C4-2B (cell line): ENCODE measurements at regions not wholly inside any gene's neighbourhood (a gene's known extent, or its start where the extent isn't known, plus 50 kb on each side); places are given as distances from the start of the nearest gene placed in this dataset.

Experiments used
- H3K27ac ChIP-seq: fragments of 450-650 bp; 2 replicates; pipeline ENCODE4 v1.5.1; 2017
- ZFX ChIP-seq: fragments of 450-650 bp; IDR thresholded peaks from 2 replicates; pipeline ENCODE4 v1.6.1; 2017
- TF ChIP-seq, protein P1 (sequence below): fragments of 450-650 bp; conservative IDR thresholded peaks from 2 replicates; pipeline ENCODE4 v1.5.1; 2017; ENCODE audit warnings: mild to moderate bottlenecking

DNA sequence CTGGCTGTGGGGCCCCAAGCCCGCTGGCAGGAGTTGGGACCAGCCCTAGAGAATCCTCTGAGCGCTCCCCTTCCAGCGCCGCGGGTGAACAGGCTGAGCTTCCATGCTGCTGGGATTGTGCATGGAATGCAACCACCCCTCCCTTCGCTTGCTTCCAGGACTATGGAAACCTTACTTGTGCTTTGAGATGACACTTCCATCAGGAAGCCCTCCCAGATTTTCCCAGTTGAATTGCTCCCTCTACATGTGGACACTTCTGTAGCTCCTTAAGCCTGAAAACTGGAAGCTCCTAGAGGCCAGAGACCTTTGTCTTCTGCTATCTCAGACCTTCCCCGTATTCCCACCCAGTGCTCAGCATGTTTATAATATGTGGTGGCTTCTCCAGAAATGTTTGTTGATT is 213.2 kb upstream of the RPL38 start:
- TF ChIP-seq ZFX, result no peak
- TF ChIP-seq, protein P1, sequence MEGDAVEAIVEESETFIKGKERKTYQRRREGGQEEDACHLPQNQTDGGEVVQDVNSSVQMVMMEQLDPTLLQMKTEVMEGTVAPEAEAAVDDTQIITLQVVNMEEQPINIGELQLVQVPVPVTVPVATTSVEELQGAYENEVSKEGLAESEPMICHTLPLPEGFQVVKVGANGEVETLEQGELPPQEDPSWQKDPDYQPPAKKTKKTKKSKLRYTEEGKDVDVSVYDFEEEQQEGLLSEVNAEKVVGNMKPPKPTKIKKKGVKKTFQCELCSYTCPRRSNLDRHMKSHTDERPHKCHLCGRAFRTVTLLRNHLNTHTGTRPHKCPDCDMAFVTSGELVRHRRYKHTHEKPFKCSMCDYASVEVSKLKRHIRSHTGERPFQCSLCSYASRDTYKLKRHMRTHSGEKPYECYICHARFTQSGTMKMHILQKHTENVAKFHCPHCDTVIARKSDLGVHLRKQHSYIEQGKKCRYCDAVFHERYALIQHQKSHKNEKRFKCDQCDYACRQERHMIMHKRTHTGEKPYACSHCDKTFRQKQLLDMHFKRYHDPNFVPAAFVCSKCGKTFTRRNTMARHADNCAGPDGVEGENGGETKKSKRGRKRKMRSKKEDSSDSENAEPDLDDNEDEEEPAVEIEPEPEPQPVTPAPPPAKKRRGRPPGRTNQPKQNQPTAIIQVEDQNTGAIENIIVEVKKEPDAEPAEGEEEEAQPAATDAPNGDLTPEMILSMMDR, result no peak
- no peak overlapping the region for H3K27ac ChIP-seq

DNA sequence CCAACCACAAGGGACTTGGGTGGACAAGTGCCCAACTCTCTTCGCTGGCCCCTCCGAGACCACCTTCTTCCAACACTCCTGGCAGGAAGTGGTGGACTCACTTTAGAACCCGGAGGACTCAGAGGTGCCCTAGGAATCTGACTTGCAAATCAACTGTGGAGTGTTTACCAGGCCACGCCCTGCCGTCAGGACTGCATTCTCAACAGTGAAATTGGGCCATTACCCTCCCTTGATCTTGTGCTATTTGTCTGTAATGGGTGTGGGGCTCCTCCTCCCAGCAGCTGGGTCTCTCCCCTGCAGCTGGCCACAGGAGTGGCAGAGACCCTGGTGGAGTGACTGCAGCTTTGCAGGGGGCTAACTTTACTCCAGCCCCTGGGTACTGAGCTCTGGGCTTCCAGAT is 212.2 kb upstream of the RPL38 start:
- TF ChIP-seq, protein P1, result no peak

DNA sequence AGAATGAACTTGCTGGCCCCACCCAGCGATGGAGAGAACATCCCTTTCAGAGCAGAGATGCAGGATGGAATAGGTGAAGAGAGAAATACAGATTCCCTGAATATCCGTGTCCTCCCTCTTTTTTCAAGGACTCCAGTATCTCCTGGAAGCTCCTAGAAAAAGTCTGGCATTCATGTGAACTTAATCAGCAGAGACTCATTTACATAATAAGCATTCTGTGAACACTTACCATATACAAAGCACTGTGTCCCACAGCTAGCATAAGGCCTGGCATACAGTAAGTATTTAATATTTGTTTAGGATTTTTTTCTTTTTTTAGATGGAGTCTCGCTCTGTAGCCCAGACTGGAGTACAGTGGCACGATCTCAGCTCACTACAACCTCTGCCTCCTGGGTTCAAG is 208.5 kb upstream of the RPL38 start:
- H3K27ac ChIP-seq, result no peak overlapping the region
- no peak for TF ChIP-seq ZFX
- TF ChIP-seq, protein P1, result no peak

More for the DNA sequence above, 212.2 kb upstream of the RPL38 start:
- no peak overlapping the region for H3K27ac ChIP-seq

- no peak for TF ChIP-seq ZFX
- TF ChIP-seq, protein P1, result no peak
- H3K27ac ChIP-seq, result no peak overlapping the region
These were observed 206.4 kb upstream of the RPL38 start for GRCh38 chr17:73997059-73997458.

GRCh38 chr17:73998249-73998648 is 205.2 kb upstream of the RPL38 start:
- TF ChIP-seq ZFX, result no peak
- TF ChIP-seq, protein P1, result no peak
- no peak overlapping the region for H3K27ac ChIP-seq

- TF ChIP-seq ZFX, result no peak
- TF ChIP-seq, protein P1, result peak; percentile 94
- H3K27ac ChIP-seq, result no peak overlapping the region
These were observed 204.5 kb upstream of the RPL38 start for GRCh38 chr17:73998653-73999645.

DNA sequence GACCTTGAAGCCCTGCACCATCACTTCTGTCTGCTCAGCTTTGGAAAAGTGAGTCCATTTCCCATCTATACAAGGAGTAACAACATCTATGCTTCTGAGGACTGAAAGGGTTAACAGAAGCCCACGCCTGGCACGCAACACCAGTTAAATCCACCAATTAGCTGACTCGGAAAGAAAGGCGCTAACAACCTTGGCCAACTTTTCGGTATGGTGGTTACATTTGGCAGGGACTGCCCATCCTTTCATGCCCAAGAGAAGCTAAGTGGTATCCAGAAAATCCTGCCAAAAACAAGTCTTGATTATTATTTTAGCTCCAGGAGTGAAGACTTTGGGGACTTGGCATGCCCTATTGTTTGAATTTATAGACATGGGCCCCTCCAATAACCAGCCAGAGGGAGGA is 202.3 kb upstream of the RPL38 start:
- H3K27ac ChIP-seq, result no peak overlapping the region
- no peak for TF ChIP-seq ZFX
- TF ChIP-seq, protein P1, result no peak
